GM23248 (cell line): ENCODE measurements at regions not wholly inside any gene's neighbourhood (a gene's known extent, or its start where the extent isn't known, plus 50 kb on each side); places are given as distances from the start of the nearest gene placed in this dataset.

Source experiments
- EZH2 ChIP-seq: fragments of 200-600 bp; sonication (generic); IDR thresholded peaks from 2 replicates; pipeline ENCODE4 v1.6.1; 2018; ENCODE audit warnings: antibody characterized with exemption, mild to moderate bottlenecking; ENCODE audit not compliant: insufficient read depth, poor library complexity, severe bottlenecking
- EZH2phosphoT487 ChIP-seq: fragments of 200-600 bp; sonication (generic); IDR thresholded peaks from 2 replicates; pipeline ENCODE4 v1.6.1; 2018; ENCODE audit warnings: antibody characterized with exemption, moderate library complexity, mild to moderate bottlenecking, low read depth; ENCODE audit not compliant: insufficient read depth

DNA sequence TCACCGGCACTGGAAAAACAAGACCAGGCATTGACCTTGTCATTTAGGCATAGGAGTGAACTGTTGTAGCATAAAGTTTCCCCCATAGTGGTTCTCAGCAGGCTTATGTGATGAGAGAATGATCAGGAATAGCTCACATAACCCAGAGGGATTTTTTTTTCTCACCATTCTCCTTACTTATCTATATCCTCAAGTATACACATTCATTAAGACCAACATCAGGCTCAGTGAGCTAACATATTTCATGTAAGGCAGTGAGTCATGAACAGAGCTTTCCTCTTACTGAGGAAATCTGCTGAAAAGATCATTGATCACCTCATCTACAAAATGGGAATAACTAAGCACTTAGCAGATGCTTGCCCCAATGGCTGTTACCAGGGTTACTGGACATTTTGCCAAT is 396.6 kb upstream of the TMCO5A start:
- no peak for TF ChIP-seq EZH2
- TF ChIP-seq EZH2phosphoT487: no peak
